Right atrium auricular region (tissue), 2 donors: ENCODE measurements at regions not wholly inside any gene's neighbourhood (a gene's known extent, or its start where the extent isn't known, plus 50 kb on each side); places are given as distances from the start of the nearest gene placed in this dataset.

ENCODE experiments used
- DNase-seq: peaks from one replicate; pipeline ENCODE4 v3.0.0-alpha.2; 2019; ENCODE audit warnings: low spot score
- H3K27ac ChIP-seq, 2 donors: fragments of 200-600 bp; sonication (generic); 1 replicate in 1 of 2; 2 replicates in 1 of 2; pipeline ENCODE4 v1.5.1; 2016 to 2019
- H3K27me3 ChIP-seq, 2 donors: fragments of 200-600 bp; sonication (generic); one replicate each; pipeline versions ENCODE4 v1.5.1 to v1.6.0; 2017 to 2019
- H3K36me3 ChIP-seq: fragments of 200-600 bp; sonication (generic); one replicate; pipeline ENCODE4 v1.5.1; 2016
- H3K4me1 ChIP-seq, 2 donors: fragments of 200-600 bp; sonication (generic); one replicate each; pipeline versions ENCODE4 v1.5.1 to v1.6.0; 2017 to 2019
- H3K4me3 ChIP-seq, 2 donors: fragments of 200-600 bp; sonication (generic); 1 replicate in 1 of 2; 2 replicates in 1 of 2; pipeline ENCODE4 v1.5.1; 2017 to 2019; ENCODE audit warnings: mild to moderate bottlenecking in 1 of 2, moderate library complexity in 1 of 2
- H3K9me3 ChIP-seq, 2 donors: fragments of 200-600 bp; sonication (generic); one replicate each; pipeline ENCODE4 v1.5.1; 2019
- CTCF ChIP-seq, 2 donors: fragments of 200-600 bp; sonication (generic); IDR thresholded peaks; one replicate each; pipeline ENCODE4 v1.5.1; 2019; ENCODE audit warnings: antibody characterized with exemption in 2 of 2

GRCh38 chr18:77359561-77360314 lies 110.1 kb downstream of the GALR1 start:
- Histone ChIP-seq H3K9me3 (no peaks in the 10 kb centered on the region), H3K36me3 (no peaks in the 10 kb centered on the region), H3K27ac (no peak overlapping the region), H3K4me3 (no peak overlapping the region), H3K27me3 (no peaks in the 10 kb centered on the region), H3K4me1 (no peaks in the 10 kb centered on the region)
- no peak for DNase-seq
- no peak for TF ChIP-seq CTCF (IDR thresholded peaks at IDR 0.05)

- no peak for TF ChIP-seq CTCF (IDR thresholded peaks at IDR 0.05)
- Histone ChIP-seq H3K9me3 (no peaks in the 10 kb centered on the region), H3K4me1 (no peaks in the 10 kb centered on the region), H3K27ac (no peak overlapping the region), H3K4me3 (no peak overlapping the region), H3K27me3 (no peaks in the 10 kb centered on the region), H3K36me3 (no peaks in the 10 kb centered on the region)
- no peak for DNase-seq
Observed at GRCh38 chr18:77360315-77361190, 110.9 kb downstream of the GALR1 start.

- TF ChIP-seq CTCF (IDR thresholded peaks at IDR 0.05) = no peak
- Histone ChIP-seq H3K4me1 (peaks cover 0 to 6% of the 10 kb centered on the region in 2 donors), H3K4me3 (no peak overlapping the region), H3K9me3 (no peaks in the 10 kb centered on the region), H3K27me3 (no peaks in the 10 kb centered on the region), H3K36me3 (no peaks in the 10 kb centered on the region), H3K27ac (no peak overlapping the region)
- no peak for DNase-seq
Observed at GRCh38 chr18:77361382-77361781, 111.7 kb downstream of the GALR1 start.

GRCh38 chr18:77365667-77366066 lies 116.0 kb downstream of the GALR1 start:
- Histone ChIP-seq H3K27me3 (no peaks in the 10 kb centered on the region), H3K9me3 (peaks cover 0 to 18% of the 10 kb centered on the region in 2 donors), H3K27ac (peak overlapping the region; percentile 43 to 63), H3K4me3 (no peak overlapping the region), H3K4me1 (peaks cover 0 to 6% of the 10 kb centered on the region in 2 donors), H3K36me3 (no peaks in the 10 kb centered on the region)
- TF ChIP-seq CTCF (IDR thresholded peaks at IDR 0.05) = no peak
- DNase-seq = no peak

GRCh38 chr18:77366067-77366719 lies 116.5 kb downstream of the GALR1 start:
- no peak overlapping the region for H3K4me3 ChIP-seq
- H3K27me3 ChIP-seq = no peaks in the 10 kb centered on the region
- no peak for DNase-seq

More at GRCh38 chr18:77366067-77366719, 116.5 kb downstream of the GALR1 start:
- peaks cover 0 to 6% of the 10 kb centered on the region in 2 donors for H3K4me1 ChIP-seq
- H3K36me3 ChIP-seq = no peaks in the 10 kb centered on the region
- H3K27ac ChIP-seq = peak overlapping the region; percentile 43 to 63
- no peak for TF ChIP-seq CTCF (IDR thresholded peaks at IDR 0.05)
- peaks cover 0 to 21% of the 10 kb centered on the region in 2 donors for H3K9me3 ChIP-seq
